IMR-90 (cell line): ENCODE measurements at regions not wholly inside any gene's neighbourhood (a gene's known extent, or its start where the extent isn't known, plus 50 kb on each side); places are given as distances from the start of the nearest gene placed in this dataset.

Experiments used
- ATAC-seq: fragments of 200-7000 bp; cut with Tn5 transposase; 2 replicates; pipeline ENCODE4 v1.9.1; 2020; ENCODE audit warnings: low read depth, mild to moderate bottlenecking, moderate library complexity
- BruUV-seq: library from RNA; stranded (reverse); fragments of 400-500 nt; replicated peaks from 2 replicates; lab custom pipeline; 2021; lab: Mats Ljungman, UMichigan
- CTCF ChIA-PET: fragments of 300-600 bp; formaldehyde crosslinking; extraction: SDS; loops from one replicate; lab custom pipeline; 2021; ENCODE audit warnings: antibody characterized with exemption; lab: Yijun Ruan, JAX
- POLR2A ChIA-PET: fragments of 300-600 bp; sonication (Branson Sonifier 250); formaldehyde crosslinking; loops from one replicate; lab custom pipeline; 2022; ENCODE audit warnings: antibody characterized with exemption; ENCODE audit not compliant: unreplicated experiment; lab: Charles Lee
- DNase-seq: peaks from one replicate; pipeline ENCODE4 v3.0.0; 2013
- H2AFZ ChIP-seq: replicated peaks from 2 replicates; pipeline ENCODE3; 2013; ENCODE audit warnings: low read length, mild to moderate bottlenecking; ENCODE audit not compliant: poor library complexity
- H2AK5ac ChIP-seq: 2 replicates; pipeline ENCODE4 v1.6.1; 2013; ENCODE audit warnings: low read depth, low read length, inconsistent platforms
- H2AK9ac ChIP-seq: replicated peaks from 2 replicates; pipeline ENCODE3; 2013; ENCODE audit warnings: mild to moderate bottlenecking, low read depth, low read length, moderate library complexity; ENCODE audit not compliant: poor library complexity
- H2BK120ac ChIP-seq: 2 replicates; pipeline ENCODE4 v1.6.1; 2013; ENCODE audit warnings: low read depth, low read length, inconsistent platforms
- H2BK15ac ChIP-seq: 3 replicates; pipeline ENCODE4 v1.6.1; 2013; ENCODE audit warnings: low read depth, low read length, inconsistent platforms
- H2BK20ac ChIP-seq: 2 replicates; pipeline ENCODE4 v1.6.1; 2013; ENCODE audit warnings: low read depth, mild to moderate bottlenecking, inconsistent platforms, low read length, moderate library complexity
- H2BK5ac ChIP-seq: 2 replicates; pipeline ENCODE4 v1.6.1; 2013; ENCODE audit warnings: mild to moderate bottlenecking, low read depth, low read length, inconsistent platforms; ENCODE audit not compliant: poor library complexity, severe bottlenecking
- H3K14ac ChIP-seq: replicated peaks from 2 replicates; pipeline ENCODE4 v1.6.1; 2013; ENCODE audit warnings: low read depth, low read length, inconsistent platforms
- H3K18ac ChIP-seq: 2 replicates; pipeline ENCODE4 v1.6.1; 2013; ENCODE audit warnings: low read depth, low read length, control low read depth
- H3K23ac ChIP-seq: 2 replicates; pipeline ENCODE4 v1.6.1; 2013; ENCODE audit warnings: low read depth, low read length, inconsistent platforms
- H3K27ac ChIP-seq: 2 replicates; pipeline ENCODE4 v1.5.1; 2013; ENCODE audit warnings: mild to moderate bottlenecking, control low read depth, low read length; ENCODE audit not compliant: insufficient read depth
- H3K27me3 ChIP-seq: 2 replicates; pipeline ENCODE4 v1.6.1; 2013; ENCODE audit warnings: low read length; ENCODE audit not compliant: control insufficient read depth, insufficient read depth
- H3K36me3 ChIP-seq: 2 replicates; pipeline ENCODE4 v1.6.1; 2013; ENCODE audit warnings: low read length, mixed read lengths; ENCODE audit not compliant: control insufficient read depth, insufficient read depth
- H3K4ac ChIP-seq: 2 replicates; pipeline ENCODE4 v1.6.1; 2013; ENCODE audit warnings: low read depth, low read length, inconsistent platforms
- H3K4me1 ChIP-seq: 2 replicates; pipeline ENCODE4 v1.6.1; 2013; ENCODE audit warnings: low read length, mixed read lengths; ENCODE audit not compliant: control insufficient read depth, insufficient read depth
- H3K4me2 ChIP-seq: 2 replicates; pipeline ENCODE4 v1.6.1; 2013; ENCODE audit warnings: low read depth, mild to moderate bottlenecking, control low read depth, low read length, moderate library complexity
- H3K4me3 ChIP-seq: 2 replicates; pipeline ENCODE4 v1.5.1; 2013; ENCODE audit warnings: low read depth, mild to moderate bottlenecking, control low read depth, low read length, moderate library complexity; ENCODE audit not compliant: insufficient read depth
- H3K56ac ChIP-seq: 2 replicates; pipeline ENCODE4 v1.6.1; 2013; ENCODE audit warnings: low read length, inconsistent platforms; ENCODE audit not compliant: insufficient read depth; ENCODE audit errors: extremely low read depth
- H3K79me1 ChIP-seq, 2 experiments: 2 replicates each; pipeline ENCODE4 v1.6.1; 2013; ENCODE audit warnings: low read length in 2 of 2, inconsistent platforms in 1 of 2, low read depth in 1 of 2
- H3K9ac ChIP-seq: 2 replicates; pipeline ENCODE4 v1.6.1; 2013; ENCODE audit warnings: low read depth, low read length, control low read depth
- H3K9me1 ChIP-seq: 2 replicates; pipeline ENCODE4 v1.6.1; 2013; ENCODE audit warnings: low read length, inconsistent platforms; ENCODE audit not compliant: insufficient read depth
- H3K9me3 ChIP-seq: 2 replicates; pipeline ENCODE4 v1.6.1; 2013; ENCODE audit warnings: low read length; ENCODE audit not compliant: control insufficient read depth, insufficient read depth
- H4K20me1 ChIP-seq: 2 replicates; pipeline ENCODE4 v1.6.1; 2013; ENCODE audit warnings: low read length, inconsistent platforms; ENCODE audit not compliant: insufficient read depth
- H4K5ac ChIP-seq: 2 replicates; pipeline ENCODE4 v1.6.1; 2013; ENCODE audit warnings: mild to moderate bottlenecking, low read depth, low read length, control low read depth
- H4K8ac ChIP-seq, 2 experiments: 2 replicates each; pipeline ENCODE4 v1.6.1; 2013; ENCODE audit warnings: low read depth in 2 of 2, low read length in 2 of 2, control low read depth in 1 of 2, inconsistent platforms in 1 of 2
- H4K91ac ChIP-seq: 2 replicates; pipeline ENCODE4 v1.6.1; 2013; ENCODE audit warnings: low read depth, low read length, inconsistent platforms; ENCODE audit not compliant: insufficient read depth
- BHLHE40 ChIP-seq: fragments of 150-350 bp; IDR thresholded peaks from 2 replicates; pipeline ENCODE4 v1.6.1; 2016; ENCODE audit warnings: mild to moderate bottlenecking, low read depth, low read length
- CEBPB ChIP-seq: IDR thresholded peaks from 2 replicates; pipeline ENCODE4 v1.6.1; 2012; ENCODE audit warnings: low read depth, low read length, improper control_type of control experiment
- CHD1 ChIP-seq: IDR thresholded peaks from 2 replicates; pipeline ENCODE4 v1.6.1; 2012; ENCODE audit warnings: low read depth, low read length, improper control_type of control experiment
- FOS ChIP-seq: fragments of 150-350 bp; IDR thresholded peaks from 2 replicates; pipeline ENCODE4 v1.6.1; 2016; ENCODE audit warnings: low read depth, low read length
- MAFK ChIP-seq: IDR thresholded peaks from 2 replicates; pipeline ENCODE4 v1.6.1; 2012; ENCODE audit warnings: low read depth, low read length, improper control_type of control experiment
- MAZ ChIP-seq: IDR thresholded peaks from 2 replicates; pipeline ENCODE4 v1.6.1; 2012; ENCODE audit warnings: low read depth, mild to moderate bottlenecking, low read length, improper control_type of control experiment, moderate library complexity, borderline replicate concordance
- MXI1 ChIP-seq: IDR thresholded peaks from 2 replicates; pipeline ENCODE4 v1.6.1; 2012; ENCODE audit warnings: low read depth, mild to moderate bottlenecking, low read length, moderate library complexity, borderline replicate concordance
- NFE2L2 ChIP-seq: fragments of 150-350 bp; IDR thresholded peaks from 2 replicates; pipeline ENCODE4 v1.6.1; 2016; ENCODE audit warnings: low read depth, mild to moderate bottlenecking, low read length
- POLR2A ChIP-seq: IDR thresholded peaks from 2 replicates; pipeline ENCODE4 v1.6.1; 2012; ENCODE audit warnings: mild to moderate bottlenecking, low read depth, low read length
- RAD21 ChIP-seq: IDR thresholded peaks from 2 replicates; pipeline ENCODE4 v1.6.1; 2012; ENCODE audit warnings: low read length, improper control_type of control experiment
- RCOR1 ChIP-seq: IDR thresholded peaks from 2 replicates; pipeline ENCODE4 v1.6.1; 2012; ENCODE audit warnings: mild to moderate bottlenecking, low read length, improper control_type of control experiment; ENCODE audit not compliant: insufficient replicate concordance
- RFX5 ChIP-seq: IDR thresholded peaks from 2 replicates; pipeline ENCODE4 v1.8.0; 2012; ENCODE audit warnings: low read depth, mild to moderate bottlenecking, low read length, moderate library complexity
- SMC3 ChIP-seq: fragments of 150-350 bp; IDR thresholded peaks from 2 replicates; pipeline ENCODE4 v1.6.1; 2016; ENCODE audit warnings: low read depth, mild to moderate bottlenecking, antibody characterized with exemption, low read length, moderate library complexity
- WGBS, 2 experiments: methylation state at CpG; one replicate each; pipeline versions ENCODE4 v1.1.5 to v1.1.7; 2013; ENCODE audit warnings: missing lambda C conversion rate in 2 of 2; ENCODE audit not compliant: insufficient read length in 1 of 2; ENCODE audit errors: extremely low coverage in 2 of 2; 5-methylcytosine and 5-hydroxymethylcytosine counted together
- dilution Hi-C: fragments of 300-500 bp; cut with HindIII; formaldehyde crosslinking; loops from one replicate; pipeline ENCODE4 v1.14.3; 2018; ENCODE audit warnings: low sequenced_read_pairs; ENCODE audit not compliant: unreplicated experiment
- in situ Hi-C: fragments of 300-500 bp; cut with MboI; formaldehyde crosslinking; loops from 3 replicates; pipeline ENCODE4 v1.14.3; 2019; ENCODE audit warnings: low sequenced_read_pairs, inconsistent platforms, mixed read lengths
- intact Hi-C: fragments of 100-400 bp; cut with micrococcal nuclease; formaldehyde crosslinking; loops from 2 replicates; pipeline ENCODE4 v1.10.0; 2022
- TF ChIP-seq, protein P1 (sequence below): fragments of 150-350 bp; IDR thresholded peaks from 2 replicates; pipeline ENCODE4 v1.6.1; 2016; ENCODE audit warnings: low read depth, mild to moderate bottlenecking, low read length, moderate library complexity, borderline replicate concordance
- TF ChIP-seq, protein P2 (sequence below): conservative IDR thresholded peaks from 2 replicates; pipeline ENCODE4 v1.5.1; 2012; ENCODE audit warnings: mild to moderate bottlenecking, low read depth, low read length, improper control_type of control experiment
- TF ChIP-seq, protein P3 (sequence below): fragments of 150-350 bp; IDR thresholded peaks from 2 replicates; pipeline ENCODE4 v1.6.1; 2017; ENCODE audit warnings: mild to moderate bottlenecking, antibody characterized with exemption, low read length, low read depth

DNA sequence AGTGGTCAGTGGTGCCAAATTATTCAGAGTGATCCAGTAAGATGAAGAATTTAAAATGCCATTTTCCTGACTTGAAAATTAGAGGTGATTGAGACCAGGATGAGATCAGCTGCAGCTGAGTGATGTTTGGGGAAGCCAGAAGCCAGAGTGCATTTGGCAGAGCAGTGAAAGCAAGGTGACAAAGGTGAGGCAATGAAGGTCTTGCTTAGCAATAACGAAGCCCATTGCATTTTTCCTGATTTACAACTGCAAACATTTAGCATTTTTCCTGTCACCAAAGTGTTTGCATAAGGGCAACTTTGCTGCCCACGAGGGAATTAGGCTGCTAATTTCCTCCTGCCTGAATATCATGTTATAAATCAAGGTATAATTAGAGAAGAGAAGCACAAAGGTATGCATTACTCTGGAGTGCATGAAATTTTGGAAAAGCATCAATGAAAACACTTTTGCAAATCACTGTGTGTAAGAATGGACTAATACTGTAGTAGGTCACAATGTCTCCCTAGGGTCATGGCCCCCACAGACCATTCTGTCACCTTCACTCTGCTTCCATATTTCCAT lies 188.2 kb upstream of the LYPLAL1 start:
- H3K4me1 ChIP-seq: no peaks in the 10 kb centered on the region
- BruUV-seq: no TSS peak
- H3K9ac ChIP-seq: no peak overlapping the region
- POLR2A ChIA-PET: no interaction called here
- WGBS, 2 experiments: no CpG with 5 or more reads among the region's 2 CpGs
- H4K5ac ChIP-seq: no peak overlapping the region
- ATAC-seq: no peak
- no peak overlapping the region for H2BK5ac ChIP-seq
- H4K91ac ChIP-seq: no peak overlapping the region
- H4K20me1 ChIP-seq: no peaks in the 10 kb centered on the region
- H3K4me3 ChIP-seq: no peak overlapping the region
- no peak overlapping the region for H2AFZ ChIP-seq
- CTCF ChIA-PET: interaction anchor here (0.6 kb wide), 1 partner anchor 98 kb away, joined by 4 read pairs; no protein-coding TSS in a partner anchor
- intact Hi-C loops (no loop called here), in situ Hi-C loops (no loop called here), dilution Hi-C loops (no loop called here)
- no peaks in the 10 kb centered on the region for H3K79me1 ChIP-seq
- H2AK5ac ChIP-seq: no peak overlapping the region
- no peak overlapping the region for H2AK9ac ChIP-seq
- H2BK120ac ChIP-seq: no peak overlapping the region
- TF ChIP-seq, protein P1, sequence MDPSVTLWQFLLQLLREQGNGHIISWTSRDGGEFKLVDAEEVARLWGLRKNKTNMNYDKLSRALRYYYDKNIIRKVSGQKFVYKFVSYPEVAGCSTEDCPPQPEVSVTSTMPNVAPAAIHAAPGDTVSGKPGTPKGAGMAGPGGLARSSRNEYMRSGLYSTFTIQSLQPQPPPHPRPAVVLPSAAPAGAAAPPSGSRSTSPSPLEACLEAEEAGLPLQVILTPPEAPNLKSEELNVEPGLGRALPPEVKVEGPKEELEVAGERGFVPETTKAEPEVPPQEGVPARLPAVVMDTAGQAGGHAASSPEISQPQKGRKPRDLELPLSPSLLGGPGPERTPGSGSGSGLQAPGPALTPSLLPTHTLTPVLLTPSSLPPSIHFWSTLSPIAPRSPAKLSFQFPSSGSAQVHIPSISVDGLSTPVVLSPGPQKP: no peak
- no peak for TF ChIP-seq RAD21
- no peak for TF ChIP-seq NFE2L2
- TF ChIP-seq MAZ: no peak
- TF ChIP-seq BHLHE40: no peak
- no peak for TF ChIP-seq RFX5
- TF ChIP-seq MAFK: no peak
- TF ChIP-seq, protein P2, sequence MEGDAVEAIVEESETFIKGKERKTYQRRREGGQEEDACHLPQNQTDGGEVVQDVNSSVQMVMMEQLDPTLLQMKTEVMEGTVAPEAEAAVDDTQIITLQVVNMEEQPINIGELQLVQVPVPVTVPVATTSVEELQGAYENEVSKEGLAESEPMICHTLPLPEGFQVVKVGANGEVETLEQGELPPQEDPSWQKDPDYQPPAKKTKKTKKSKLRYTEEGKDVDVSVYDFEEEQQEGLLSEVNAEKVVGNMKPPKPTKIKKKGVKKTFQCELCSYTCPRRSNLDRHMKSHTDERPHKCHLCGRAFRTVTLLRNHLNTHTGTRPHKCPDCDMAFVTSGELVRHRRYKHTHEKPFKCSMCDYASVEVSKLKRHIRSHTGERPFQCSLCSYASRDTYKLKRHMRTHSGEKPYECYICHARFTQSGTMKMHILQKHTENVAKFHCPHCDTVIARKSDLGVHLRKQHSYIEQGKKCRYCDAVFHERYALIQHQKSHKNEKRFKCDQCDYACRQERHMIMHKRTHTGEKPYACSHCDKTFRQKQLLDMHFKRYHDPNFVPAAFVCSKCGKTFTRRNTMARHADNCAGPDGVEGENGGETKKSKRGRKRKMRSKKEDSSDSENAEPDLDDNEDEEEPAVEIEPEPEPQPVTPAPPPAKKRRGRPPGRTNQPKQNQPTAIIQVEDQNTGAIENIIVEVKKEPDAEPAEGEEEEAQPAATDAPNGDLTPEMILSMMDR: no peak
- TF ChIP-seq MXI1: no peak
- TF ChIP-seq CEBPB: no peak
- no peak for TF ChIP-seq FOS
- TF ChIP-seq RCOR1: no peak
- TF ChIP-seq, protein P3, sequence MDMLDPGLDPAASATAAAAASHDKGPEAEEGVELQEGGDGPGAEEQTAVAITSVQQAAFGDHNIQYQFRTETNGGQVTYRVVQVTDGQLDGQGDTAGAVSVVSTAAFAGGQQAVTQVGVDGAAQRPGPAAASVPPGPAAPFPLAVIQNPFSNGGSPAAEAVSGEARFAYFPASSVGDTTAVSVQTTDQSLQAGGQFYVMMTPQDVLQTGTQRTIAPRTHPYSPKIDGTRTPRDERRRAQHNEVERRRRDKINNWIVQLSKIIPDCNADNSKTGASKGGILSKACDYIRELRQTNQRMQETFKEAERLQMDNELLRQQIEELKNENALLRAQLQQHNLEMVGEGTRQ: no peak
- TF ChIP-seq POLR2A: no peak
- TF ChIP-seq SMC3: no peak
- TF ChIP-seq CHD1: no peak
- H3K9me3 ChIP-seq: no peaks in the 10 kb centered on the region; the same call in 1 of the 2 replicates
- no peak overlapping the region for H3K14ac ChIP-seq
- H3K36me3 ChIP-seq: no peaks in the 10 kb centered on the region
- H3K27ac ChIP-seq: no peak overlapping the region
- H3K4me2 ChIP-seq: no peak overlapping the region
- H4K8ac ChIP-seq: no peak overlapping the region
- no peak overlapping the region for H3K56ac ChIP-seq
- H2BK20ac ChIP-seq: no peak overlapping the region
- no peak overlapping the region for H3K4ac ChIP-seq
- H3K18ac ChIP-seq: no peak overlapping the region
- H3K23ac ChIP-seq: no peak overlapping the region
- no peak overlapping the region for H2BK15ac ChIP-seq
- no peaks in the 10 kb centered on the region for H3K27me3 ChIP-seq
- DNase-seq: no peak
- peaks cover 4% of the 10 kb centered on the region; the same call in 1 of the 2 replicates for H3K9me1 ChIP-seq
